Suprapubic skin (tissue), 4 donors: ENCODE measurements at regions not wholly inside any gene's neighbourhood (a gene's known extent, or its start where the extent isn't known, plus 50 kb on each side); places are given as distances from the start of the nearest gene placed in this dataset.

Experiments
- CTCF ChIP-seq, 2 donors: fragments of 200-600 bp in 1 of 2; fragments of 450-650 bp in 1 of 2; sonication (generic) in 1 of 2; IDR thresholded peaks; one replicate each; pipeline ENCODE4 v1.5.1; 2016 to 2019; ENCODE audit warnings: antibody characterized with exemption in 2 of 2, mild to moderate bottlenecking in 1 of 2, moderate library complexity in 1 of 2
- POLR2A ChIP-seq, 2 donors: fragments of 450-650 bp; IDR thresholded peaks; one replicate each; pipeline ENCODE4 v1.6.1; 2017; ENCODE audit warnings: antibody characterized with exemption in 2 of 2, mild to moderate bottlenecking in 2 of 2, moderate library complexity in 2 of 2
- POLR2AphosphoS5 ChIP-seq, 3 donors: sonication (generic); formaldehyde crosslinking; IDR thresholded peaks; one replicate each; pipeline ENCODE4 v1.6.1; 2017; ENCODE audit warnings: antibody characterized with exemption in 3 of 3

- no peak for TF ChIP-seq POLR2AphosphoS5 (IDR thresholded peaks at IDR 0.05)
- TF ChIP-seq CTCF (IDR thresholded peaks at IDR 0.05) = no peak
- no peak for TF ChIP-seq POLR2A (IDR thresholded peaks at IDR 0.05)
Measured at GRCh38 chr18:78913395-78913794, 66.2 kb upstream of the SALL3 start.
